ENCODE measurements at regions not wholly inside any gene's neighbourhood (a gene's known extent, or its start where the extent isn't known, plus 50 kb on each side); places are given as distances from the start of the nearest gene placed in this dataset.
"Not testable (repeated sequence)": the region's sequence is repeated elsewhere in the genome, so short reads cannot be mapped to it uniquely, and the experiment has no call there.

DNA sequence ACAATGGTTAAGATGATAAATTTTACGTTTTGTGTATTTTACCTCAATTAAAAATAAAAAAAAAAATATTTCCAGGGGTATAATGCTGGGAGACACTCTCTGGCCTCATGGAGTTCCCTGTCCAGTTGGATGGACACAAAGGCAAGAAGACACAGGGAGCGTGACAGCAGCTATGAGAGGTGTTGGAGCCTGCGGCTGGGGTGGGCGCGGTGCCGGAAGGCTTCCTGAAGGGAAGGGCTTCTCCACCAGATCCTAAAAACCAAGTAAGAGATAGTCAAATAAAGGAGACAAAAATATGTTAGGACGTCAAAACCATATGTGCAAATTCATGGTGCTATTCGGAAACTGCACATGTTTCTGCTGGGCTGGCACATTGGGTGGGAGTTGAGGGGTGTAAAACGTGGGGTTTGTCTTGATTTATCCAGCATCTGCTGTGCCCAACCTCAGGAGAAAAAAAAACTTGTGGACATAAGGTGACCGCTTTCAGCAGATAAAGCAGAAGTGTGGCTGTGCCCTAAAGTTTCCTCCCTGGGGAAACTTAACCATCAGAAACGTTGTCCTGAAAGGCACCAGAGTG, 467.6 kb downstream of the RNF144A start:
- Histone ChIP-seq H3K4me1 (ENCODE audit: insufficient read depth, low read length, poor library complexity, severe bottlenecking) (no peaks in the 10 kb centered on the region), H3K36me3 (ENCODE audit: insufficient read depth, low read length) (no peaks in the 10 kb centered on the region), H4K20me1 (ENCODE audit: insufficient read depth, low read length, poor library complexity, severe bottlenecking) (no peaks in the 10 kb centered on the region), H3K9me3 (ENCODE audit: insufficient read depth, low read depth, low read length) (no peaks in the 10 kb centered on the region), H3K4me3 (ENCODE audit: low read length, poor library complexity, severe bottlenecking) (no peak overlapping the region), H3K4me2 (ENCODE audit: low read depth, low read length, poor library complexity, severe bottlenecking) (no peak overlapping the region), H2AFZ (ENCODE audit: low read length) (no peak overlapping the region), H3K27me3 (ENCODE audit: insufficient read depth, low read length, poor library complexity, severe bottlenecking) (no peaks in the 10 kb centered on the region), H3K79me2 (ENCODE audit: insufficient read depth, low read length) (no peaks in the 10 kb centered on the region), H3K9ac (ENCODE audit: low read depth, low read length, poor library complexity, severe bottlenecking) (no peak overlapping the region), H3K9me2 (replicated peaks; ENCODE audit: low read depth, low read length) (no peaks in the 10 kb centered on the region), H3F3A (ENCODE audit: low read depth) (no peaks in the 10 kb centered on the region)
- TF ChIP-seq CTCF (conservative IDR thresholded peaks at IDR 0.05; ENCODE audit: low read length) (no peak), EZH2phosphoT487 (IDR thresholded peaks at IDR 0.05; ENCODE audit: borderline replicate concordance) (no peak)

- H3K9me3 ChIP-seq (ENCODE audit: insufficient read depth, low read depth, low read length); H3K9me2 ChIP-seq (replicated peaks; ENCODE audit: low read depth, low read length); H3K4me2 ChIP-seq (ENCODE audit: low read depth, low read length, poor library complexity, severe bottlenecking); H3K9ac ChIP-seq (ENCODE audit: low read depth, low read length, poor library complexity, severe bottlenecking); H3K79me2 ChIP-seq (ENCODE audit: insufficient read depth, low read length); H3K4me1 ChIP-seq (ENCODE audit: insufficient read depth, low read length, poor library complexity, severe bottlenecking); H3K4me3 ChIP-seq (ENCODE audit: low read length, poor library complexity, severe bottlenecking); H4K20me1 ChIP-seq (ENCODE audit: insufficient read depth, low read length, poor library complexity, severe bottlenecking); H3K36me3 ChIP-seq (ENCODE audit: insufficient read depth, low read length); H3F3A ChIP-seq (ENCODE audit: low read depth); H3K27me3 ChIP-seq (ENCODE audit: insufficient read depth, low read length, poor library complexity, severe bottlenecking); H2AFZ ChIP-seq (ENCODE audit: low read length): not testable (repeated sequence)
These were observed 473.1 kb downstream of the RNF144A start for GRCh38 chr2:7390311-7390710.

GRCh38 chr2:7392076-7392787, 475.0 kb downstream of the RNF144A start:
- H3K9me3 ChIP-seq (ENCODE audit: insufficient read depth, low read depth, low read length) = no peaks in the 10 kb centered on the region
- no peaks in the 10 kb centered on the region for H3K36me3 ChIP-seq (ENCODE audit: insufficient read depth, low read length)
- no peak overlapping the region for H2AFZ ChIP-seq (ENCODE audit: low read length)
- H3K9ac ChIP-seq (ENCODE audit: low read depth, low read length, poor library complexity, severe bottlenecking) = no peak overlapping the region
- no peaks in the 10 kb centered on the region for H4K20me1 ChIP-seq (ENCODE audit: insufficient read depth, low read length, poor library complexity, severe bottlenecking)
- H3K79me2 ChIP-seq (ENCODE audit: insufficient read depth, low read length) = no peaks in the 10 kb centered on the region
- TF ChIP-seq CTCF (conservative IDR thresholded peaks at IDR 0.05; ENCODE audit: low read length) = no peak
- TF ChIP-seq EZH2phosphoT487 (IDR thresholded peaks at IDR 0.05; ENCODE audit: borderline replicate concordance) = no peak
- no peaks in the 10 kb centered on the region for H3F3A ChIP-seq (ENCODE audit: low read depth)
- no peaks in the 10 kb centered on the region for H3K9me2 ChIP-seq (replicated peaks; ENCODE audit: low read depth, low read length)
- no peaks in the 10 kb centered on the region for H3K27me3 ChIP-seq (ENCODE audit: insufficient read depth, low read length, poor library complexity, severe bottlenecking)
- no peak overlapping the region for H3K4me2 ChIP-seq (ENCODE audit: low read depth, low read length, poor library complexity, severe bottlenecking)
- H3K4me3 ChIP-seq (ENCODE audit: low read length, poor library complexity, severe bottlenecking) = no peak overlapping the region
- no peaks in the 10 kb centered on the region for H3K4me1 ChIP-seq (ENCODE audit: insufficient read depth, low read length, poor library complexity, severe bottlenecking)

DNA sequence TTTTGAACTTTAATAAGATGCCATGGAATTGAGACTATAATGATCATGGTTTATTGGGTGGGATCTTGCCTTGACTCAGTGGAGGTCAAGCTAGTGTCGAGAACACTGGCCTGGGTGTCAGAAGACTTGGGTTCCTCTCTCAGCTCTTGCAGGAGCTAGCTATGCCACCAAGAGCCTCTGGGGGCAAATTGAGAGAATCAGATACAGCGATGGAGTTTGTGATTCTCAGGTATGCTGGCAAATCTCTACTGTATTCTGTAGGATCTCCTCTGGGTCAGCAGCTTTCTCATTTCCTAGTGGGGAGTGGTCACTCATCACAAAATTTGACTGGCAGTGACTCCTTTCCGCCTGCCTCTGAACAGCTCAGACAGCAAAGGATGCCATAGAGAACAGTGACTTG, 477.0 kb downstream of the RNF144A start:
- no peak for TF ChIP-seq EZH2phosphoT487 (IDR thresholded peaks at IDR 0.05; ENCODE audit: borderline replicate concordance)
- no peak; the same call in 1 of the 2 replicates for TF ChIP-seq CTCF (conservative IDR thresholded peaks at IDR 0.05; ENCODE audit: low read length)
- no peaks in the 10 kb centered on the region for H3K79me2 ChIP-seq (ENCODE audit: insufficient read depth, low read length)

More for the DNA sequence above, 477.0 kb downstream of the RNF144A start:
- no peaks in the 10 kb centered on the region for H3K9me3 ChIP-seq (ENCODE audit: insufficient read depth, low read depth, low read length)
- no peaks in the 10 kb centered on the region for H3K4me1 ChIP-seq (ENCODE audit: insufficient read depth, low read length, poor library complexity, severe bottlenecking)
- no peak overlapping the region for H3K4me3 ChIP-seq (ENCODE audit: low read length, poor library complexity, severe bottlenecking)
- no peaks in the 10 kb centered on the region for H3K36me3 ChIP-seq (ENCODE audit: insufficient read depth, low read length)
- H3F3A ChIP-seq (ENCODE audit: low read depth) = no peaks in the 10 kb centered on the region
- H3K9me2 ChIP-seq (replicated peaks; ENCODE audit: low read depth, low read length) = no peaks in the 10 kb centered on the region
- H3K9ac ChIP-seq (ENCODE audit: low read depth, low read length, poor library complexity, severe bottlenecking) = no peak overlapping the region
- no peaks in the 10 kb centered on the region for H4K20me1 ChIP-seq (ENCODE audit: insufficient read depth, low read length, poor library complexity, severe bottlenecking)
- no peak overlapping the region for H2AFZ ChIP-seq (ENCODE audit: low read length)
- H3K27me3 ChIP-seq (ENCODE audit: insufficient read depth, low read length, poor library complexity, severe bottlenecking) = peaks cover 10% of the 10 kb centered on the region
- no peak overlapping the region for H3K4me2 ChIP-seq (ENCODE audit: low read depth, low read length, poor library complexity, severe bottlenecking)

Measured in Loucy (cell line).